Stomach (tissue), 8 donors: ENCODE measurements at regions not wholly inside any gene's neighbourhood (a gene's known extent, or its start where the extent isn't known, plus 50 kb on each side); places are given as distances from the start of the nearest gene placed in this dataset.

ENCODE experiments used
- DNase-seq, 2 donors: peaks; one replicate each; pipeline versions ENCODE4 v3.0.0 to v3.0.0-alpha.2; 2013 to 2019
- H3K27ac ChIP-seq, 5 donors: fragments of 200-600 bp in 4 of 5; sonication (generic) in 4 of 5; one replicate each; pipeline ENCODE4 v1.5.1; 2013 to 2019; ENCODE audit warnings: mild to moderate bottlenecking in 1 of 5, moderate library complexity in 1 of 5
- H3K27me3 ChIP-seq, 3 donors: fragments of 200-600 bp; sonication (generic); one replicate each; pipeline ENCODE4 v1.5.1; 2017 to 2019; ENCODE audit warnings: mixed run types in 1 of 3
- H3K36me3 ChIP-seq, 4 donors: fragments of 200-600 bp; sonication (generic); 1 replicate in 3 of 4; 2 replicates in 1 of 4; pipeline ENCODE4 v1.5.1; 2016 to 2019
- H3K4me1 ChIP-seq, 4 donors: fragments of 200-600 bp; sonication (generic); one replicate each; pipeline ENCODE4 v1.5.1; 2016 to 2019
- H3K4me3 ChIP-seq, 4 donors: fragments of 200-600 bp; sonication (generic) in 3 of 4; one replicate each; pipeline ENCODE4 v1.5.1; 2016 to 2019; ENCODE audit warnings: mild to moderate bottlenecking in 1 of 4
- H3K9me3 ChIP-seq, 4 donors: fragments of 200-600 bp; sonication (generic); one replicate each; pipeline ENCODE4 v1.5.1; 2016 to 2019
- EP300 ChIP-seq: sonication (generic); formaldehyde crosslinking; IDR thresholded peaks from one replicate; pipeline ENCODE4 v1.6.1; 2017; ENCODE audit warnings: antibody characterized with exemption
- POLR2A ChIP-seq, 4 donors: fragments of 450-650 bp; IDR thresholded peaks; one replicate each; pipeline ENCODE4 v1.6.1; 2016; ENCODE audit warnings: antibody characterized with exemption in 4 of 4, control low read depth in 2 of 4, mild to moderate bottlenecking in 1 of 4, moderate library complexity in 1 of 4
- POLR2AphosphoS5 ChIP-seq, 3 donors: sonication (generic); formaldehyde crosslinking; IDR thresholded peaks; one replicate each; pipeline ENCODE4 v1.6.1; 2016; ENCODE audit warnings: antibody characterized with exemption in 3 of 3
- WGBS, 5 donors: extraction: QIAGEN DNeasy Blood & Tissue Kit in 3 of 5; methylation state at CpG; one replicate each; pipeline versions ENCODE4 v1.1.5 to v1.1.7; 2013 to 2018; 5-methylcytosine and 5-hydroxymethylcytosine counted together
- intact Hi-C: fragments of 100-400 bp; cut with DNase I; formaldehyde crosslinking; loops from one replicate; pipeline ENCODE4 v1.15.1; 2023; ENCODE audit warnings: low total_unique reads
- TF ChIP-seq, protein P1 (sequence below), 7 experiments: fragments of 450-650 bp in 4 of 7; fragments of 200-600 bp in 3 of 7; sonication (generic) in 3 of 7; IDR thresholded peaks; one replicate each; pipeline ENCODE4 v1.5.1; 2016 to 2019; ENCODE audit warnings: antibody characterized with exemption in 7 of 7, control low read depth in 2 of 7, mild to moderate bottlenecking in 1 of 7
- donor health status: healthy with polysubstance abuse.
- donor health status: Bipolar disorder and iron deficiency.
- donor health status: healthy.

DNA sequence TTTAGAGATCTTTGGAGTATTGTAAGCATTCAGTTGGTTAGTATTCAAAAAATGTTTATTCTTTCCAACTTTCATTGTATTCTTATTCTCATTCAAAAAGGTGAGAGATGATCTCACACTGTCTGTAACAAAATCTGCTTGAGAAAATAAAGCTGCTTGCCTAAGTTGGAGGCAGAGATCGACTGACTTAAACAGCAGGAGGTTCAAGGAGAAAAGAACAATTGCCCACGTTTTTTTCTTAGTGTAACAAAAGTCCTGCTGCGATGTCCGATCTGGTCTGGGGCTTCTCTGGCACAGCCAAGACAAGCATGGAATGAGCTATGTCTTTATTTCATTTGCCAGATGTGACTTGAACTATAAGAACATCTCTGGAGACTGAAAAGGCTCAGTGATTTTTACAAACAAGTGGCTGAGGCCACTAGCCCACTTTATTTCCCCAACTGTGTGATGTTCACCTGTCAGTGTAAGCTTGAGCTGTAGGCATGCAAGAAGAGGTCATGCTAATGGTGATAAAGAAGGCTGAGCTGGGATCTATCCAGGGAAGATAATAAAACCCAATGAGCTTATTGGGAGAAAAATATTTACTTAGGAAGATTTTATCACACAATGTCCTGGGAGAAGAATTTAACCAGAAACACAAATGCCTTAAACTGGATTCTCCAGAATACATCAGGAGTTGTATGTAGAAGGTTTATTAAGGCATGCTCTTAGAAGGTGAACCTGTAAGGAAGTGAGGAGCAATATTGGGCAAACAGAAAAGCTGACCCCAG is 580.1 kb upstream of the BTBD3 start:
- H3K27ac ChIP-seq = no peak overlapping the region
- no peaks in the 10 kb centered on the region for H3K9me3 ChIP-seq
- no peak for DNase-seq
- no peak overlapping the region for H3K4me3 ChIP-seq
- H3K4me1 ChIP-seq = no peaks in the 10 kb centered on the region
- 44 to 63% (median 58%) methylated on average over 4 of the region's 4 CpGs for WGBS, 5 donors
- no peaks in the 10 kb centered on the region for H3K36me3 ChIP-seq
- TF ChIP-seq EP300 (no peak), POLR2AphosphoS5 (IDR thresholded peaks at IDR 0.05) (no peak), POLR2A (IDR thresholded peaks at IDR 0.05) (no peak)
- TF ChIP-seq, protein P1, sequence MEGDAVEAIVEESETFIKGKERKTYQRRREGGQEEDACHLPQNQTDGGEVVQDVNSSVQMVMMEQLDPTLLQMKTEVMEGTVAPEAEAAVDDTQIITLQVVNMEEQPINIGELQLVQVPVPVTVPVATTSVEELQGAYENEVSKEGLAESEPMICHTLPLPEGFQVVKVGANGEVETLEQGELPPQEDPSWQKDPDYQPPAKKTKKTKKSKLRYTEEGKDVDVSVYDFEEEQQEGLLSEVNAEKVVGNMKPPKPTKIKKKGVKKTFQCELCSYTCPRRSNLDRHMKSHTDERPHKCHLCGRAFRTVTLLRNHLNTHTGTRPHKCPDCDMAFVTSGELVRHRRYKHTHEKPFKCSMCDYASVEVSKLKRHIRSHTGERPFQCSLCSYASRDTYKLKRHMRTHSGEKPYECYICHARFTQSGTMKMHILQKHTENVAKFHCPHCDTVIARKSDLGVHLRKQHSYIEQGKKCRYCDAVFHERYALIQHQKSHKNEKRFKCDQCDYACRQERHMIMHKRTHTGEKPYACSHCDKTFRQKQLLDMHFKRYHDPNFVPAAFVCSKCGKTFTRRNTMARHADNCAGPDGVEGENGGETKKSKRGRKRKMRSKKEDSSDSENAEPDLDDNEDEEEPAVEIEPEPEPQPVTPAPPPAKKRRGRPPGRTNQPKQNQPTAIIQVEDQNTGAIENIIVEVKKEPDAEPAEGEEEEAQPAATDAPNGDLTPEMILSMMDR (IDR thresholded peaks at IDR 0.05) = no peak
- intact Hi-C loops = no loop called here
- no peaks in the 10 kb centered on the region for H3K27me3 ChIP-seq

DNA sequence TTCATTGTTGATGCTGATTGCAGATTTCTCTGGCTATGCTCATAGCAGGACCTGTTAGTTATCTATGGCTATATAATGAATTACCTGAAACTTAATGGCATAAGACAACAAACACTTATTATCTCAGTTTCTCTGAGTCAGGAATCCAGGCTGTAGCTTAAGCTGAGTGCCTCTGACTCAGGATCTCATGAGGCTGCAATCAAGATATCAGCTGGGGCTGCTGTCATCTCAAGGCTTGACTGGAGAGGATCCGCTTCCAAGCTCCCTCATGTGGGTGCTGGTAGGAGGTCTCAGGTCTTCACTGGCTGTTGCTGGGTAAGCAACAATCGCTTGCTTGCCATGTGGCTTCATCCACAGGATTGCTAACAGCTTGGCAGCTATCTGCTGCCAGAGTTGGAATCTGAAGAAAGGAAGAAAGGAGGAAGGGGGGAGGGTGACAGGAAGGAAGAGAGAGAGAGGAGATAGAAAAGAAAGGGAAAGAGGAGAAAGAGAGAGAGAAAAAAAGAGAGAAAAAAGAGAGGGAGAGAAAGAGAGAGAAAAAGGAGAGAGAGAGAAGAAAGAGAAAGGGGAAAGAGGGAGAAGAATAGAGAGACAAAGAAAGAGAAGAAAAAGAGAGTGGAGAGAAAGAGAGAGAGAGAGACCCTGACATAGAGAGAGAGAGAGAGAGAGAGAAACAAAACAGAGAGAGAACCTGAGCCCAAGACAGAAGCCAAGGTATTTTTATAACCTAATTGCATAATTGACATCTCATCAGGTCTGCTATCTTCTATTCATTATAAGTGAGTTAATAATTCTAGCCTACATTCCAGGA is 579.0 kb upstream of the BTBD3 start:
- TF ChIP-seq, protein P1 (IDR thresholded peaks at IDR 0.05) = no peak
- TF ChIP-seq POLR2AphosphoS5 (IDR thresholded peaks at IDR 0.05) = no peak
- no peaks in the 10 kb centered on the region for H3K36me3 ChIP-seq
- H3K4me3 ChIP-seq = no peak overlapping the region
- no peak for DNase-seq
- 75 to 92% (median 86%) methylated on average over 2 of the region's 2 CpGs for WGBS, 5 donors
- no peak overlapping the region for H3K27ac ChIP-seq
- no peaks in the 10 kb centered on the region for H3K27me3 ChIP-seq
- no peaks in the 10 kb centered on the region for H3K9me3 ChIP-seq
- no peaks in the 10 kb centered on the region for H3K4me1 ChIP-seq
- intact Hi-C loops = no loop called here

DNA sequence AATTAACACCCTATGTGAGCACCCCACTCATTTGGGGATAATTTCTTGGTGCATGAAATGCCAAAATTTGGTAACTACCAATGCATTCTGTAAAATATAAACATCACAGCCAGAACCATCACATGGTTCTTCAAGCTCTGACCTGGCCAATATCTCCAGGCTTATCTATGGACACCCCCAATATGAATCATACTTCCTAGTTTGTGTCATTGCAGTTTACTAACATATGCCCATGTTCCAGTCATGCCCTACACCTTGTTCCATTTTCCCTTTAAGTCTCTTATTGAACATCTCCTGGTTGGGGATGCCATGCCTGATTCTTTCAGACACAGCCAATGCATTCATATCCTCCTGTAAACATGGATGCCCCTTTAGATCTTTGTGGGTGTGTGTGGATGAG is 572.8 kb upstream of the BTBD3 start:
- Histone ChIP-seq H3K27ac (no peak overlapping the region), H3K4me1 (no peaks in the 10 kb centered on the region), H3K36me3 (no peaks in the 10 kb centered on the region), H3K27me3 (no peaks in the 10 kb centered on the region), H3K4me3 (no peak overlapping the region), H3K9me3 (no peaks in the 10 kb centered on the region)
- no peak for DNase-seq
- TF ChIP-seq EP300 = no peak
- no peak for TF ChIP-seq POLR2AphosphoS5 (IDR thresholded peaks at IDR 0.05)
- intact Hi-C loops = no loop called here

DNA sequence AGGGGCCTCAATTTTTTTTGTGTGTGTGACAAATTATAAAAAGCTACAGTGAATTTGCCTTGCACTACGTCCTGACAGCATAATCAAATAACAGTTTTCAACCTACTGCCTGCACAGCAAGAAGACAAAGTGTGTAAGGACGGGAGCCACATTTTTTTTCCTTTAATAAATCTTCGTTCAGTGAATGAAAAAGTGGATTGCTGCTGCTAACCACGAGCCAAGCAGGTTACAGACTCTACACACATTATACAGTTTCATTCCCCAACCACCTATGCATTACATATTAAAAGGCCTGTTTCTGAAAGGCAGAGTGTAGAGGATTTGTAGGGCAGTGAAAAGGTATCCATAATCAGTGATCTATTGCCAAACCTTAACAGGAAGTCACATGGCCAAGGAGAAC is 570.0 kb upstream of the BTBD3 start:
- Histone ChIP-seq H3K27me3 (no peaks in the 10 kb centered on the region), H3K4me3 (no peak overlapping the region), H3K27ac (no peak overlapping the region), H3K4me1 (no peaks in the 10 kb centered on the region), H3K9me3 (no peaks in the 10 kb centered on the region), H3K36me3 (no peaks in the 10 kb centered on the region)
- TF ChIP-seq, protein P1 (IDR thresholded peaks at IDR 0.05) = no peak
- TF ChIP-seq POLR2A (IDR thresholded peaks at IDR 0.05) = no peak
- no peak for TF ChIP-seq EP300
- no peak for TF ChIP-seq POLR2AphosphoS5 (IDR thresholded peaks at IDR 0.05)
- no peak for DNase-seq
- 69 to 84% (median 81%) methylated on average over 4 of the region's 4 CpGs for WGBS, 5 donors
- intact Hi-C loops = no loop called here
